ENCODE measurements at regions not wholly inside any gene's neighbourhood (a gene's known extent, or its start where the extent isn't known, plus 50 kb on each side); places are given as distances from the start of the nearest gene placed in this dataset.

DNA sequence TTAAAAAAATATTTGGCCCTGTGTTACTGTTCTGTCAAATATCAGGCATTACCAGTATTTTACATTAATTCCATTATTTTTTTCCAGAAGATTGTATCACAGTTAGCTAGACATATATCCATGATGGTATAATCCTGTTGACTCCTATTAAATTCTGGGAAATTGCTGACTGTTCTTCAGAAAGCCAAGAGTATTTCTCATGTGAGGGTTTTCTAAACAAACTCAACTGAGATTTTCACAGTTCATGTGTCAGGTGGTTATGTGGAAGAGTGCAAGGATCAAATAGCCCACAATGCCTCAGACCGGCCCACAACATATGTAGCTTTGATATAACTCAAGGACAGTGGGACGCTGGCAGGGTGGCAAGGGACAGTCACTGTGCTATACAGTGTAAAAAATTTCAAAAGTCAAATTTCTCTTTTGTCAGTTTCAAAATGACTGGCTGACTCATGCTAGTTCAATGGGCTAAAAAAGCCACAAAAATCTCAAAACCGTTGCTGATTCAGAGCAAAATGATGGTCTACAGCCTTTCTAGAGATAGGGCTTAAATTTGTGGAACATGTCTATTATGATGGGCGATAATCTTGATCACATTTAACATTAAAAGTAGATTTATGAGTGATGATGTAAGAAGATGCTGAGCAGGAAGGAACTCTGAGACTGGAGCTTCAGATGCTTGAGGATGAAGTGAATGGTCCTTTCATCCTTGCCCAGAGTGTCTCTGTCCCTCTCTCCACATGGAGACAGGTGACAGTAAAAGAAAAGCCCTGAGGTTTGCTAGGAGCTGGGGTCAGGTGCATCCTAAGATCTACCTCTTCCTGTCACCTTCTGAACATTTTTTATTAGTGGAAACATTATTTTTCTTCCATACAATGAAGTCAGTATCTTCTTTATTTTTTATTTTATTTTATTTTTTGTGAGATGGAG lies 175.8 kb upstream of the PIEZO2 start:
- Histone ChIP-seq H3K4me3 (no peak overlapping the region), H3K36me3 (no peaks in the 10 kb centered on the region), H3K27ac (no peak overlapping the region), H3K4me1 (no peaks in the 10 kb centered on the region), H3K27me3 (no peaks in the 10 kb centered on the region), H3K9me3 (no peaks in the 10 kb centered on the region)
- 60% methylated on average over 4 of the region's 4 CpGs for WGBS
- DNase-seq (ENCODE audit: low spot score in 2 of 2): no peak
- TF ChIP-seq, protein P1, sequence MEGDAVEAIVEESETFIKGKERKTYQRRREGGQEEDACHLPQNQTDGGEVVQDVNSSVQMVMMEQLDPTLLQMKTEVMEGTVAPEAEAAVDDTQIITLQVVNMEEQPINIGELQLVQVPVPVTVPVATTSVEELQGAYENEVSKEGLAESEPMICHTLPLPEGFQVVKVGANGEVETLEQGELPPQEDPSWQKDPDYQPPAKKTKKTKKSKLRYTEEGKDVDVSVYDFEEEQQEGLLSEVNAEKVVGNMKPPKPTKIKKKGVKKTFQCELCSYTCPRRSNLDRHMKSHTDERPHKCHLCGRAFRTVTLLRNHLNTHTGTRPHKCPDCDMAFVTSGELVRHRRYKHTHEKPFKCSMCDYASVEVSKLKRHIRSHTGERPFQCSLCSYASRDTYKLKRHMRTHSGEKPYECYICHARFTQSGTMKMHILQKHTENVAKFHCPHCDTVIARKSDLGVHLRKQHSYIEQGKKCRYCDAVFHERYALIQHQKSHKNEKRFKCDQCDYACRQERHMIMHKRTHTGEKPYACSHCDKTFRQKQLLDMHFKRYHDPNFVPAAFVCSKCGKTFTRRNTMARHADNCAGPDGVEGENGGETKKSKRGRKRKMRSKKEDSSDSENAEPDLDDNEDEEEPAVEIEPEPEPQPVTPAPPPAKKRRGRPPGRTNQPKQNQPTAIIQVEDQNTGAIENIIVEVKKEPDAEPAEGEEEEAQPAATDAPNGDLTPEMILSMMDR (IDR thresholded peaks at IDR 0.05): no peak
- no peak for TF ChIP-seq POLR2A (IDR thresholded peaks at IDR 0.05)
- TF ChIP-seq EP300 (IDR thresholded peaks at IDR 0.05): no peak
- TF ChIP-seq POLR2AphosphoS5 (IDR thresholded peaks at IDR 0.05): no peak

DNA sequence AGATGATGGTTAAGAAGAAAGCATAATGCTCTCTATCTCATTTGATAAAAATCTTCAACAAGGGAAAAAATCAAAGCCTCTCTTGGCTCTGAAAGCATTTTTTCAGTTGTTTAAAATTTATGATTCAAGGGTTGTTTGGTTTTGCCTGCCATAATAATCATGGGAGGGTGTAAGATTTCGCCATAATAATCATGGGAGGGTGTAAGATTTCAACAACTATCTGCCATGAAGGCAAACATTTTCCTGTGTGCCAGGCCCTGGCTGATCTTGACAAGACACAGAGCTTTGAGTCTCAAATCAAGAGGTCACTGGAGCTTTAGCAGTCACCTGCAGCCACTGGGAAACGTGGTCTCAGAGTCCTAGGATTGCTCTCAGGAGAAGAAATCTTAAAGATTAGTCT lies 175.1 kb upstream of the PIEZO2 start:
- H3K27me3 ChIP-seq: no peaks in the 10 kb centered on the region
- 68% methylated on average over 2 of the region's 2 CpGs for WGBS
- H3K4me1 ChIP-seq: no peaks in the 10 kb centered on the region
- TF ChIP-seq, protein P1 (IDR thresholded peaks at IDR 0.05): no peak
- TF ChIP-seq EP300 (IDR thresholded peaks at IDR 0.05) (no peak), POLR2A (IDR thresholded peaks at IDR 0.05) (no peak), POLR2AphosphoS5 (IDR thresholded peaks at IDR 0.05) (no peak)
- no peak overlapping the region for H3K4me3 ChIP-seq
- DNase-seq (ENCODE audit: low spot score in 2 of 2): no peak
- no peaks in the 10 kb centered on the region for H3K36me3 ChIP-seq
- H3K27ac ChIP-seq: no peak overlapping the region
- no peaks in the 10 kb centered on the region for H3K9me3 ChIP-seq

DNA sequence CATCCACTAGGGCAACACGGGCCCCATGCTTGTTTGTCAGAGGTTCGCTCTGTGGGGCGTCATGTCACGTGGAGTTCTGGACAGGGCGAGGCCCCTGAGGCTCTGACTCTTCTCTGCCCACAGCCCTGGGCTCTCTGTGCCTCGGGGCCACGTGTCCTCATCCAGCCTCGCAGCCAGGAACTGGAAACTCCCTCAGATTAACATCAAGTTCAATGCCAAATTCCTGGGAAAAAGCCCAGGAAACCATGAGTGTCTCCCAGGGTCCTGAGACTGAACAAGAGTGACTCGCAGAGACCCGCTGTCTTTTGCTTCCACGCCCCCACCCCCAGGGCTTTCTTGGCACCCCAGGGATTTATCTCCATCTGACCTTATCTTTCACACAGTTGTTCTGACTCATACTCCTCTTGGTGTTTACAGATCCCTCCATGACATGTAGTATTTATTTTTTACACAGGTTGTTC lies 174.0 kb upstream of the PIEZO2 start:
- Histone ChIP-seq H3K27ac (no peak overlapping the region), H3K4me1 (no peaks in the 10 kb centered on the region), H3K27me3 (no peaks in the 10 kb centered on the region), H3K4me3 (no peak overlapping the region), H3K9me3 (no peaks in the 10 kb centered on the region), H3K36me3 (no peaks in the 10 kb centered on the region)
- no peak for TF ChIP-seq POLR2AphosphoS5 (IDR thresholded peaks at IDR 0.05)
- TF ChIP-seq, protein P1 (IDR thresholded peaks at IDR 0.05): no peak
- no peak for TF ChIP-seq POLR2A (IDR thresholded peaks at IDR 0.05)
- TF ChIP-seq EP300 (IDR thresholded peaks at IDR 0.05): no peak
- DNase-seq (ENCODE audit: low spot score in 2 of 2): no peak
- 27% methylated on average over 11 of the region's 11 CpGs for WGBS

DNA sequence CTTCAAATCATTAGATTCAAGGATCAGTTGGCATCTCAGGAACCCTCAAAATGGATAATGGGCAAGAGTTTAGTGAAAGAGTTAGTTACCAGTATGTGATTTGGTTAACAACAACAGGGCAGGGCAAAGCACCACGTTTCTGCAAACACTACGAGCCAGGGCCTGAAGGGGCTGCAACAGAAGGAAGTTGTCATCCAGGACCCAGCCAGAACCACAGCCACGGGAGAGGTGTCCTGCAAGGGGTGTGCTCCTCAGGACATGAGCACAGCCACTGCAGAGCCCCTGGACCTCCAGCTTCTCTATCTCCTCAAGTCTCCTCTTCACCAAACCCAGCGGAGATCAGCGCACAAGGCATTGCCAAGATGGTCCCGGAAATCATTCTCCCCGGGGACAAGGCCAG lies 173.3 kb upstream of the PIEZO2 start:
- no peak overlapping the region for H3K4me3 ChIP-seq
- no peaks in the 10 kb centered on the region for H3K36me3 ChIP-seq
- no peak overlapping the region for H3K27ac ChIP-seq
- H3K27me3 ChIP-seq: no peaks in the 10 kb centered on the region
- WGBS: 70% methylated on average over 7 of the region's 7 CpGs
- H3K9me3 ChIP-seq: no peaks in the 10 kb centered on the region
- H3K4me1 ChIP-seq: no peaks in the 10 kb centered on the region
- no peak for DNase-seq (ENCODE audit: low spot score in 2 of 2)
- TF ChIP-seq EP300 (IDR thresholded peaks at IDR 0.05) (no peak), POLR2A (IDR thresholded peaks at IDR 0.05) (no peak), POLR2AphosphoS5 (IDR thresholded peaks at IDR 0.05) (no peak)
- TF ChIP-seq, protein P1 (IDR thresholded peaks at IDR 0.05): no peak

- Histone ChIP-seq H3K4me3 (no peak overlapping the region), H3K27ac (no peak overlapping the region), H3K4me1 (no peaks in the 10 kb centered on the region), H3K27me3 (no peaks in the 10 kb centered on the region), H3K9me3 (no peaks in the 10 kb centered on the region), H3K36me3 (no peaks in the 10 kb centered on the region)
- DNase-seq (ENCODE audit: low spot score in 2 of 2): no peak
- TF ChIP-seq POLR2AphosphoS5 (IDR thresholded peaks at IDR 0.05): no peak
- TF ChIP-seq EP300 (IDR thresholded peaks at IDR 0.05): no peak
- no peak for TF ChIP-seq POLR2A (IDR thresholded peaks at IDR 0.05)
- TF ChIP-seq, protein P1 (IDR thresholded peaks at IDR 0.05): no peak
- WGBS: 53% methylated on average over 4 of the region's 4 CpGs
Observed at GRCh38 chr18:11322006-11322405, 172.6 kb upstream of the PIEZO2 start.
